ENCODE measurements at regions not wholly inside any gene's neighbourhood (a gene's known extent, or its start where the extent isn't known, plus 50 kb on each side); places are given as distances from the start of the nearest gene placed in this dataset.
"Not testable (repeated sequence)": the region's sequence is repeated elsewhere in the genome, so short reads cannot be mapped to it uniquely, and the experiment has no call there.

- DNase-seq (ENCODE audit: low spot score) = no peak
Observed at GRCh38 chr12:124130691-124131591, 157.9 kb downstream of the ZNF664 start.

- no peak for DNase-seq (ENCODE audit: low spot score)
Observed at GRCh38 chr12:124131659-124132058, 158.6 kb downstream of the ZNF664 start.

GRCh38 chr12:124132530-124132929 lies 159.5 kb downstream of the ZNF664 start:
- no peak for DNase-seq (ENCODE audit: low spot score)

GRCh38 chr12:124136796-124137195 lies 158.1 kb upstream of the RFLNA start:
- no peak for DNase-seq (ENCODE audit: low spot score)

- DNase-seq (ENCODE audit: low spot score) = no peak
Observed at GRCh38 chr12:124140944-124141486, 153.9 kb upstream of the RFLNA start.

GRCh38 chr12:124141611-124142010 lies 153.3 kb upstream of the RFLNA start:
- DNase-seq (ENCODE audit: low spot score) = not testable (repeated sequence)

GRCh38 chr12:124142395-124143035 lies 152.4 kb upstream of the RFLNA start:
- DNase-seq (ENCODE audit: low spot score) = no peak

GRCh38 chr12:124143726-124144125 lies 151.2 kb upstream of the RFLNA start:
- DNase-seq (ENCODE audit: low spot score) = no peak

GRCh38 chr12:124144531-124145194 lies 150.2 kb upstream of the RFLNA start:
- no peak for DNase-seq (ENCODE audit: low spot score)

GRCh38 chr12:124147027-124147426 lies 147.9 kb upstream of the RFLNA start:
- DNase-seq (ENCODE audit: low spot score) = no peak

GRCh38 chr12:124147575-124147974 lies 147.3 kb upstream of the RFLNA start:
- no peak for DNase-seq (ENCODE audit: low spot score)

- DNase-seq (ENCODE audit: low spot score) = no peak
Observed at GRCh38 chr12:124148481-124149273, 146.2 kb upstream of the RFLNA start.

- no peak for DNase-seq (ENCODE audit: low spot score)
Observed at GRCh38 chr12:124149287-124149686, 145.6 kb upstream of the RFLNA start.

GRCh38 chr12:124150168-124150567 lies 144.7 kb upstream of the RFLNA start:
- no peak for DNase-seq (ENCODE audit: low spot score)

- DNase-seq (ENCODE audit: low spot score) = no peak
Observed at GRCh38 chr12:124151583-124151982, 143.3 kb upstream of the RFLNA start.

GRCh38 chr12:124152731-124153130 lies 142.2 kb upstream of the RFLNA start:
- no peak for DNase-seq (ENCODE audit: low spot score)

GRCh38 chr12:124153392-124153791 lies 141.5 kb upstream of the RFLNA start:
- DNase-seq (ENCODE audit: low spot score) = no peak

- no peak for DNase-seq (ENCODE audit: low spot score)
Observed at GRCh38 chr12:124157406-124157805, 137.5 kb upstream of the RFLNA start.

GRCh38 chr12:124159655-124160054 lies 135.2 kb upstream of the RFLNA start:
- DNase-seq (ENCODE audit: low spot score) = no peak

- no peak for DNase-seq (ENCODE audit: low spot score)
Observed at GRCh38 chr12:124160097-124160756, 134.7 kb upstream of the RFLNA start.

- not testable (repeated sequence) for DNase-seq (ENCODE audit: low spot score)
Observed at GRCh38 chr12:124161402-124161801, 133.5 kb upstream of the RFLNA start.
